ENCODE measurements at regions not wholly inside any gene's neighbourhood (a gene's known extent, or its start where the extent isn't known, plus 50 kb on each side); places are given as distances from the start of the nearest gene placed in this dataset.

DNA sequence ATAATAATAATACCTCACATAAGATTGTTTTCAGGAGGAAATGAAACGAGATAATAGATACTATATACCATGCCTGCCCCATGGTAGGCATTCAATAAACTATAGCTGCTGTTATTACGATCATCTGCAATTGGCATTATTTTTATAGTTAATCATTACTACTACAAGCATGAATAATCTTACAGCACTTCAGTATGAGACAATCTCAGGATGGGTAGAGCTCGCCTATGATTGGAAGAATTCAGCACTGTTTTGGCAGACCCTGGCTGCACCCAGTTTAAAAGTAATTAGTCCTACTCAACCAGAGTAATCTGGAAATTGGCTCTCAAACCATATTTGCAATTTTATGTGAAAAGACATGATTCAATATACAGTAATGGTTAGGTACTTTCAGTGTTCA is 105.0 kb upstream of the DPYD start:
- CTCF ChIA-PET: interaction anchor here (1.0 kb wide), 1 partner anchor 20 kb away, joined by 3 read pairs; no protein-coding TSS in a partner anchor
- no peaks in the 10 kb centered on the region for H3K9me3 ChIP-seq
- TF ChIP-seq SREBF2 (IDR thresholded peaks at IDR 0.05) (no peak), MAFK (IDR thresholded peaks at IDR 0.05; ENCODE audit: partially characterized antibody) (no peak), MAZ (IDR thresholded peaks at IDR 0.05; ENCODE audit: borderline replicate concordance, low read depth, low read length) (no peak)
- TF ChIP-seq, protein P1, sequence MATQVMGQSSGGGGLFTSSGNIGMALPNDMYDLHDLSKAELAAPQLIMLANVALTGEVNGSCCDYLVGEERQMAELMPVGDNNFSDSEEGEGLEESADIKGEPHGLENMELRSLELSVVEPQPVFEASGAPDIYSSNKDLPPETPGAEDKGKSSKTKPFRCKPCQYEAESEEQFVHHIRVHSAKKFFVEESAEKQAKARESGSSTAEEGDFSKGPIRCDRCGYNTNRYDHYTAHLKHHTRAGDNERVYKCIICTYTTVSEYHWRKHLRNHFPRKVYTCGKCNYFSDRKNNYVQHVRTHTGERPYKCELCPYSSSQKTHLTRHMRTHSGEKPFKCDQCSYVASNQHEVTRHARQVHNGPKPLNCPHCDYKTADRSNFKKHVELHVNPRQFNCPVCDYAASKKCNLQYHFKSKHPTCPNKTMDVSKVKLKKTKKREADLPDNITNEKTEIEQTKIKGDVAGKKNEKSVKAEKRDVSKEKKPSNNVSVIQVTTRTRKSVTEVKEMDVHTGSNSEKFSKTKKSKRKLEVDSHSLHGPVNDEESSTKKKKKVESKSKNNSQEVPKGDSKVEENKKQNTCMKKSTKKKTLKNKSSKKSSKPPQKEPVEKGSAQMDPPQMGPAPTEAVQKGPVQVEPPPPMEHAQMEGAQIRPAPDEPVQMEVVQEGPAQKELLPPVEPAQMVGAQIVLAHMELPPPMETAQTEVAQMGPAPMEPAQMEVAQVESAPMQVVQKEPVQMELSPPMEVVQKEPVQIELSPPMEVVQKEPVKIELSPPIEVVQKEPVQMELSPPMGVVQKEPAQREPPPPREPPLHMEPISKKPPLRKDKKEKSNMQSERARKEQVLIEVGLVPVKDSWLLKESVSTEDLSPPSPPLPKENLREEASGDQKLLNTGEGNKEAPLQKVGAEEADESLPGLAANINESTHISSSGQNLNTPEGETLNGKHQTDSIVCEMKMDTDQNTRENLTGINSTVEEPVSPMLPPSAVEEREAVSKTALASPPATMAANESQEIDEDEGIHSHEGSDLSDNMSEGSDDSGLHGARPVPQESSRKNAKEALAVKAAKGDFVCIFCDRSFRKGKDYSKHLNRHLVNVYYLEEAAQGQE (IDR thresholded peaks at IDR 0.05): no peak
- peak overlapping the region; percentile 97 for H3K4me2 ChIP-seq
- H3K4me3 ChIP-seq: no peak overlapping the region; the same call in 2 of the 3 replicates
- DNase-seq (ENCODE audit: low read depth in 1 of 2, low spot score in 1 of 2) (no peak), FAIRE-seq (no peak), ATAC-seq (peak; percentile 68 to 70; a peak in 4 of 6 replicates)
- 4% methylated on average over 3 of the region's 3 CpGs for WGBS (ENCODE audit: missing lambda C conversion rate)
- peak overlapping the region; percentile 85 to 88 for H3K27ac ChIP-seq
- peaks cover 35% of the 10 kb centered on the region for H3K4me1 ChIP-seq
- POLR2A ChIA-PET: interaction anchor here (0.6 to 0.9 kb wide), 2 partner anchors 36 to 105 kb away, joined by 4 to 6 read pairs; partner anchors contain the start of gene DPYD

DNA sequence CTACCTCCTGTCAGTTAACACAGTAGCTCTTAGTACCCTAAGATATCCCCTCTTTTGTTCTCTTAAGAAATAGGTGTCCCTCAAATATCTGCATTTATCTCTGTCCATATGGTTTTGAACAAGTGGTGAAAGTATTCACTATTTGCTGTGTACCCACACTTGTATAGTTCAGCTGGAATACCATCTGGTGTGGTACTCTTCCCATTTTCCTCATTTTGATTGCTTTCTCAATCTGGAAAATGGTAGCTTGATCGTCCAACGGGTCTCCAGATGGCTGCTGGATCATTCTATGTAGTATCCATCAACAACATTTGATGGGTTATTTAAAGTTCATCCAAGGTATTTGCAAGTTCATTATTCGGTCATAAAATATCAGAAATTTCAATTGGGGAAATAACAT is 100.3 kb upstream of the DPYD start:
- Histone ChIP-seq H3K4me2 (no peak overlapping the region), H3K9me3 (no peaks in the 10 kb centered on the region), H3K4me3 (no peak overlapping the region), H3K27ac (no peak overlapping the region), H3K4me1 (peaks cover 18% of the 10 kb centered on the region; the same call in 2 of the 3 replicates)
- FAIRE-seq (no peak), ATAC-seq (no peak), DNase-seq (ENCODE audit: low read depth in 1 of 2, low spot score in 1 of 2) (no peak)
- CTCF ChIA-PET: no interaction called here
- WGBS (ENCODE audit: missing lambda C conversion rate): 97% methylated on average over 3 of the region's 3 CpGs
- TF ChIP-seq ESRRA (IDR thresholded peaks at IDR 0.05; ENCODE audit: borderline replicate concordance, low read length) (no peak), NR3C1 (IDR thresholded peaks at IDR 0.05) (no peak), RNF2 (IDR thresholded peaks at IDR 0.05; ENCODE audit: borderline replicate concordance, low read depth) (no peak), EP300 (IDR thresholded peaks at IDR 0.05) (no peak), EHMT2 (IDR thresholded peaks at IDR 0.05; ENCODE audit: low read depth) (no peak), ZFP36 (IDR thresholded peaks at IDR 0.05; ENCODE audit: borderline replicate concordance, partially characterized antibody) (no peak), NPAS2 (CRISPR knock-in tag; IDR thresholded peaks at IDR 0.05; ENCODE audit: borderline replicate concordance) (no peak), NFE2L2 (conservative IDR thresholded peaks at IDR 0.05; ENCODE audit: low read length) (no peak), HDAC2 (IDR thresholded peaks at IDR 0.05) (no peak), KDM5A (IDR thresholded peaks at IDR 0.05) (no peak), KDM1A (IDR thresholded peaks at IDR 0.05; ENCODE audit: low read depth) (no peak)
- TF ChIP-seq, protein P1 (IDR thresholded peaks at IDR 0.05): no peak
- POLR2A ChIA-PET: no interaction called here

DNA sequence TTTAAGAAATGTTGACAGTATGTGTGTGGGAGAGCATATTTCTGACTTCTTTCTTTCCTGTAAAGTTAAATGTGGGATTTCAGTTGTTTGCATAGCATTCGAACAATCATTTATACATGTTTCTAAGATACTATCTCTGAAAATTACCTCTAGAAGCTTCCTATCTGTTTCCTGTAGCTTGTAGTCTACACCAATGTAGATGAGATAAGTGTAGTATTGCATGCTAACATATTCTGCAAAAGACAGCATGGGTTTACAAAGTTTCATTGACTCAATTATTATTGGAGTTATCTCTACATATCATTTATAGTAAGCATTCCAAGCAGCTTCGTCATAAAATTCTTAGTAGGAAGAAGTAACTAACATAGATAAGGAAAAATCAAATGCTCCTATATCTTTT is 98.9 kb upstream of the DPYD start:
- 36% methylated on average over 2 of the region's 2 CpGs for WGBS (ENCODE audit: missing lambda C conversion rate)
- no peak overlapping the region for H3K4me3 ChIP-seq
- no peak for FAIRE-seq
- H3K4me2 ChIP-seq: no peak overlapping the region; the same call in 2 of the 3 replicates
- ChIA-PET CTCF (interaction anchor here (0.6 kb wide), 1 partner anchor 28 kb away, joined by 3 read pairs; no protein-coding TSS in a partner anchor), POLR2A (no interaction called here)
- ATAC-seq: no peak
- peaks cover 5% of the 10 kb centered on the region; the same call in 2 of the 3 replicates for H3K4me1 ChIP-seq
- H3K9me3 ChIP-seq: no peaks in the 10 kb centered on the region
- TF ChIP-seq HOXB13 (CRISPR knock-in tag; IDR thresholded peaks at IDR 0.05; ENCODE audit: low read depth): no peak
- TF ChIP-seq ZSCAN20 (CRISPR knock-in tag; IDR thresholded peaks at IDR 0.05): no peak
- no peak for TF ChIP-seq RAD21 (conservative IDR thresholded peaks at IDR 0.05 in 1 of 2, IDR thresholded peaks at IDR 0.05 in 1 of 2)
- TF ChIP-seq, protein P1 (IDR thresholded peaks at IDR 0.05): no peak
- TF ChIP-seq HDAC2 (IDR thresholded peaks at IDR 0.05): no peak
- TF ChIP-seq HEYL (CRISPR knock-in tag; IDR thresholded peaks at IDR 0.05): no peak
- no peak for TF ChIP-seq NR3C1 (IDR thresholded peaks at IDR 0.05)
- H3K27ac ChIP-seq: no peak overlapping the region
- DNase-seq (ENCODE audit: low read depth in 1 of 2, low spot score in 1 of 2): no peak
